Retinal pigment epithelial cell (primary cell): ENCODE measurements at regions not wholly inside any gene's neighbourhood (a gene's known extent, or its start where the extent isn't known, plus 50 kb on each side); places are given as distances from the start of the nearest gene placed in this dataset.

ENCODE experiments used
- DNase-seq: peaks from one replicate; pipeline ENCODE4 v3.0.0-alpha.2; 2010; ENCODE audit warnings: low read depth
- H3K4me3 ChIP-seq: 2 replicates; pipeline ENCODE4 v1.5.1; 2011; ENCODE audit warnings: mild to moderate bottlenecking, low read length, control low read depth, moderate library complexity
- TF ChIP-seq, protein P1 (sequence below): conservative IDR thresholded peaks from 2 replicates; pipeline ENCODE4 v1.5.1; 2011; ENCODE audit warnings: low read depth, low read length, control low read depth, inconsistent platforms

DNA sequence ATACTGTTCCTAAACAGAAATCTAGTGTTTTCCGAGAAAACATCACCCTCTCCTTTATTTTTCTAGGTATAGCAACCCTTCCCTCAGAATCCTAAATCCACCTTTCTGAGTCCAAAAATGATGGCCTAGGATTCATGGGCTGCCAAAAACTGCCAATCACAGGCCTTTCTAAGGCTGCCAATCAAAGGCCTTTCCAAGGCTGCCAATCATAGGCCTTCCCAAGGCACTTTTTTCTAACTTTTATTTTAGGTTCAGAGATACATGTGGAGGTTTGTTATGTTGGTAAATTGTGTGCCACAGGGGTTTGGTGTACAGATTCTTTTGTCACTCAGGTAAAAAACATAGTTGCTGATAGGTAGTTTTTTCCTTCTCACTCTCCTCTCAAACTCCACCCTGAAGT lies 673.7 kb downstream of the FAT4 start:
- TF ChIP-seq, protein P1, sequence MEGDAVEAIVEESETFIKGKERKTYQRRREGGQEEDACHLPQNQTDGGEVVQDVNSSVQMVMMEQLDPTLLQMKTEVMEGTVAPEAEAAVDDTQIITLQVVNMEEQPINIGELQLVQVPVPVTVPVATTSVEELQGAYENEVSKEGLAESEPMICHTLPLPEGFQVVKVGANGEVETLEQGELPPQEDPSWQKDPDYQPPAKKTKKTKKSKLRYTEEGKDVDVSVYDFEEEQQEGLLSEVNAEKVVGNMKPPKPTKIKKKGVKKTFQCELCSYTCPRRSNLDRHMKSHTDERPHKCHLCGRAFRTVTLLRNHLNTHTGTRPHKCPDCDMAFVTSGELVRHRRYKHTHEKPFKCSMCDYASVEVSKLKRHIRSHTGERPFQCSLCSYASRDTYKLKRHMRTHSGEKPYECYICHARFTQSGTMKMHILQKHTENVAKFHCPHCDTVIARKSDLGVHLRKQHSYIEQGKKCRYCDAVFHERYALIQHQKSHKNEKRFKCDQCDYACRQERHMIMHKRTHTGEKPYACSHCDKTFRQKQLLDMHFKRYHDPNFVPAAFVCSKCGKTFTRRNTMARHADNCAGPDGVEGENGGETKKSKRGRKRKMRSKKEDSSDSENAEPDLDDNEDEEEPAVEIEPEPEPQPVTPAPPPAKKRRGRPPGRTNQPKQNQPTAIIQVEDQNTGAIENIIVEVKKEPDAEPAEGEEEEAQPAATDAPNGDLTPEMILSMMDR = no peak
- DNase-seq = no peak

DNA sequence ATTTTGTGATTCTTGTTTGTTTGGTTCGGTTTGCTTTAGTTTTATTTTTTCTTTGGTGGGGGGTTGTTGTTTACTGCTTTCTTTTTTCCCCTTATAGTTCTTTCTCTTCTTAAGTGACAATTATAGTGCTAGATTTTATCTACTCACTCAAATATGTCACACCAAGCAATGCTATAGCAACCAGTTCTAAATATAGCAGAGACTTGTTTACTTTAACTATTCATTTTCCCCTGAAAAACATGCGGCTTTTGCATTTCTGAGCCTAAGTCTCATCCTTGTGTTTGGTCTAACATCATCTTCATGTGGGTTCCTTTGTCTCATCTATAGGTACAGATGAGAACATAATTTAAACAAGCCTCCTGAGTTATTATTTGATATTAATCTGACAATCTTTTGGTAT lies 676.6 kb downstream of the FAT4 start:
- no peak overlapping the region for H3K4me3 ChIP-seq
- DNase-seq = no peak
- TF ChIP-seq, protein P1 = no peak

More for the DNA sequence above, 673.7 kb downstream of the FAT4 start:
- no peak overlapping the region for H3K4me3 ChIP-seq

GRCh38 chr4:125992891-125993290 lies 678.1 kb downstream of the FAT4 start:
- DNase-seq = no peak
- H3K4me3 ChIP-seq = no peak overlapping the region
- TF ChIP-seq, protein P1 = no peak

DNA sequence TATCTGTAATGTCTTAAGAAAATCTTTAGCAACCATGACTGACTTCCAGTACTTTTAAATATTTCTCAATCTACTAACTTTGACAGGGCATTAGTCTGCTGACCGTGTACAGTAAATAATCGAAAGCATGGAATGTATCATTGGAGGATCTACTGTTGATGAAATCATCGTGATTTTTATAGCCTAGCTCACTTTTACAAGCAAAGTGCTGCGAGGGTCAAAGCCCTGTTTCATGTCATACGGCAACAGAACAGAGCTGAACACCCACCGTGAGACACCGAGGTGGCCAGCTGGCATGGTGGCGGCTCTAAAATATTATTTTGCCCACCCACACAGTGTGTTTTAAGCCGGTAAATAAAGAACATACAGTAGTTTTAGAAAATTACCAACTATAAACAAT lies 679.3 kb downstream of the FAT4 start:
- no peak for DNase-seq
- TF ChIP-seq, protein P1 = no peak
- H3K4me3 ChIP-seq = no peak overlapping the region

GRCh38 chr4:125994430-125994829 lies 679.7 kb downstream of the FAT4 start:
- no peak overlapping the region for H3K4me3 ChIP-seq
- TF ChIP-seq, protein P1 = no peak
- no peak for DNase-seq

- TF ChIP-seq, protein P1 = no peak
- no peak overlapping the region for H3K4me3 ChIP-seq
- peak; percentile 17 for DNase-seq
Measured at GRCh38 chr4:126004941-126005340, 690.2 kb downstream of the FAT4 start.

- H3K4me3 ChIP-seq = no peak overlapping the region
- no peak for DNase-seq
- TF ChIP-seq, protein P1 = no peak
Measured at GRCh38 chr4:126007142-126007541, 692.4 kb downstream of the FAT4 start.
